ENCODE measurements at regions not wholly inside any gene's neighbourhood (a gene's known extent, or its start where the extent isn't known, plus 50 kb on each side); places are given as distances from the start of the nearest gene placed in this dataset.

DNA sequence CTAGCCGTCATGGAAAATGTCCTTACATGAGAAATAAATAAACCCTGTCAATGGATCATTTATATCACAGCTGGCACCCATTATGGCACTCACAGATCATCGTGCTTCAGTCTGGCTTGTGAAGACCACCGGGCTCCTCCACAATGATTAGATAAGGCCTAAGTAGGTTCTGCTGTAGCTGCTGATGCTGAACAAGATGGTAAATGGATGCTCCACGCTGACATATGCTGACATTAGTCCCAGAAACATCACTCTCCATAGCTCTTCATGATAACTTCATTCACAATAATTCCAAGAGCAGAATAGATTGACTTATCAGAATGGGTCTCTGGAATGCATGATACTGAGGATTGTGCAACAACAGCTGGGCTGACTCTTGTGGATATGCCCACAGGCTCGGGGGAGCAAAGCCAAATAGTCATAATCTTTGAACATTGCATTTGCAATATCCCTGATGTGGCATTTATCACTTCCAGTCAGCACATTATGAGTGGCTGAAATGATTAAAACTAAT lies 63.8 kb upstream of the RXFP2 start:
- ChIA-PET CTCF (no interaction called here), POLR2A (no interaction called here)
- DNase-seq (ENCODE audit: low read depth, low spot score), result no peak
- TF ChIP-seq CTCF (IDR thresholded peaks at IDR 0.05; ENCODE audit: insufficient read depth, low read length, missing control alignments), result no peak
- H3K4me3 ChIP-seq (ENCODE audit: low read depth, low read length), result no peak overlapping the region

DNA sequence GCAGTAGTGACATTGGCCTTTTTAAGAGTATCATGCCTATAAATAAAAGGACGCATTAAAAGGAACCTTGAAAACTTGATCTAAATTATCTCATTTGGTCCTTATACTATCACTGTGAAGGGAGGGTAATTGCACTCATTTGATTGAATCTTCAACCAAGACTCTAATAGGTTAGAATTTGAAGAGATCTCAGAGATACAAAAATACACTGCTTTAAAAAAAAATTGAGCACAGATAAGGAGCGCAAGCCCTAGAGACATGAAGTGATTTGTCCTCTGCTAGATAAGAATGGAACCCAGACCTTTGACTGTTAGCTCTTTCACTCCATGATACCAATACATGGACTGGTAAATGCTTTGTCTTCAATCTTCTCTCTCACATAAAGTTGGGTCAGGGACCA lies 58.2 kb upstream of the RXFP2 start:
- no peak for TF ChIP-seq CTCF (IDR thresholded peaks at IDR 0.05; ENCODE audit: insufficient read depth, low read length, missing control alignments)
- no peak overlapping the region for H3K4me3 ChIP-seq (ENCODE audit: low read depth, low read length)
- no peak for DNase-seq (ENCODE audit: low read depth, low spot score)
- POLR2A ChIA-PET, result no interaction called here
- CTCF ChIA-PET, result no interaction called here

DNA sequence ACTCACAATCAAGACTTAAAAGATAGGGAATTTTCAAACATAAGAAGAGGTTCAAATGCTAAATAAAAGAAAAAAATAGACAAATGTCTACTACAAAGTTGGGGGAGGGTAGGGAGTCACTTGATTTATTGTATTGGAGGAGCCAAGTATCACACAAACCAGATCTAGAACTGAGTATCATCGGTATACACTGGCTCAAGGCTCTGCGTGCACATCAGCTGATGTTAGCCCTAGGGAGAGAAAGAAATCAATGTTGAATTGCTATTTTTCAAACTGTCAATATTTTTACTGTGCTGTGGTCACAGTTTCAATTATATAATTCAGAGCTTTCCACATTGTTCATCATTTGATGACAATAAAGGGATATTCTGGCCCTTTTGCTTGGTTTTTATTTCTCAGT lies 54.9 kb upstream of the RXFP2 start:
- H3K4me3 ChIP-seq (ENCODE audit: low read depth, low read length), result no peak overlapping the region
- ChIA-PET CTCF (no interaction called here), POLR2A (no interaction called here)
- no peak for DNase-seq (ENCODE audit: low read depth, low spot score)
- no peak for TF ChIP-seq CTCF (IDR thresholded peaks at IDR 0.05; ENCODE audit: insufficient read depth, low read length, missing control alignments)

DNA sequence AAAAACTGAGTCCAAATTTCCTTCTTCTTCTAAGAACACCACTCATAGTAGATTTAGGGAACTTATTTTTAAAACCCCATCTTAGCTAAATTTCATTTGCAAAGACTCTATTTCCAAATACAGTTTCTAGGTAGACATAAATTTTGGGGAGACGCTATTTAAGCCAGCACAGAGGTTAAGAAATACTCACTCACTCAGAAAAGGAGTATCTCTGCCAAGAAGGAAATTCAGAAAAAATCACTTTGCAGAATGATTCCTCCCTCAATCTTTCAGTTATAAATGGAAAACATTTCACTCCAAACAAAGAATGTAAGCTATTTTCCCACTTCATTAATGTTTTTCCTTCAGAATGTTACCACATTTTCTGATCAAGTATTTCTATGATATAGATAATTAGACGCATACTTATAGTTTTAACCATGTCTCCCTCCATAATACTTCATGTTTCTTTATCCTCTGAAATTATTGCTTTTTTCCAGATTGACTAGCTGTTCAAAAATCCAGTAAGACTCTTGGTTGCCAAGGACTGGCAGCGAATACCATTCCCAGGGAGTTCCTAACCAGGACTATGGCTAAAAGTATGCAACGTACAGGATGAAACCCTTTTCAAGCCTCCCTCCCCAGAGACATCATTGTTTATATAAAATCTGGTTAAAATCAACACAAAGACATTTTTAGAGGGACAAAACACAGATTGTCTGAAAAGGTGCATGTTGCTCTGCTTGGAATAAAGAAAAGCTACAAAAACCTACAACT lies 52.5 kb upstream of the RXFP2 start:
- TF ChIP-seq CTCF (IDR thresholded peaks at IDR 0.05; ENCODE audit: insufficient read depth, low read length, missing control alignments), result no peak
- no peak for DNase-seq (ENCODE audit: low read depth, low spot score)
- ChIA-PET POLR2A (no interaction called here), CTCF (interaction anchor here (1.2 kb wide), 1 partner anchor 255 kb away, joined by 3 read pairs; no protein-coding TSS in a partner anchor)
- no peak overlapping the region for H3K4me3 ChIP-seq (ENCODE audit: low read depth, low read length)
